GM12878 (cell line): ENCODE measurements at regions not wholly inside any gene's neighbourhood (a gene's known extent, or its start where the extent isn't known, plus 50 kb on each side); places are given as distances from the start of the nearest gene placed in this dataset.

Experiments
- ATAC-seq: fragments of 200-7000 bp; cut with Tn5 transposase; 3 replicates; pipeline ENCODE4 v1.9.1; 2020; ENCODE audit warnings: mild to moderate bottlenecking, moderate library complexity
- BruUV-seq: library from RNA; stranded (reverse); fragments of 400-500 nt; replicated peaks from 2 replicates; lab custom pipeline; 2021; lab: Mats Ljungman, UMichigan
- CTCF ChIA-PET: fragments of 300-600 bp; sonication (Branson Sonifier 250); formaldehyde crosslinking; extraction: SDS; loops from one replicate; lab custom pipeline; 2021; ENCODE audit warnings: inconsistent platforms; lab: Yijun Ruan, JAX
- POLR2A ChIA-PET: fragments of 350-600 bp; formaldehyde crosslinking; extraction: SDS; loops from one replicate; lab custom pipeline; 2021; ENCODE audit warnings: inconsistent platforms; lab: Charles Lee
- RAD21 ChIA-PET: fragments of 300-600 bp; sonication (Branson Sonifier 250); formaldehyde crosslinking; loops from one replicate; lab custom pipeline; 2023; ENCODE audit warnings: antibody characterized with exemption; ENCODE audit not compliant: unreplicated experiment; lab: Charles Lee
- SMC1A ChIA-PET: fragments of 300-600 bp; sonication (Branson Sonifier 250); formaldehyde crosslinking; loops from one replicate; lab custom pipeline; 2023; ENCODE audit not compliant: unreplicated experiment, uncharacterized antibody; lab: Charles Lee
- DNase-seq: peaks from one replicate; pipeline ENCODE4 v3.0.0-alpha.2; 2011; ENCODE audit warnings: low read depth, low spot score
- FAIRE-seq: peaks from 3 replicates; lab custom pipeline; 2011; peaks lifted over from hg19 to GRCh38; lab: Jason Lieb, UNC
- H2AFZ ChIP-seq: 2 replicates; pipeline ENCODE4 v1.6.0; 2011; ENCODE audit warnings: low read depth, low read length, control low read depth; ENCODE audit not compliant: control insufficient read depth
- H3K27ac ChIP-seq: 2 replicates; pipeline ENCODE4 v1.5.1; 2011; ENCODE audit warnings: control low read depth; ENCODE audit not compliant: control insufficient read depth, insufficient read depth
- H3K27me3 ChIP-seq, 2 experiments: replicated peaks in 1 of 2; 2 replicates each; pipeline versions ENCODE4 v1.6.0 to v1.6.1; 2011; ENCODE audit warnings: low read length in 1 of 2; ENCODE audit not compliant: control insufficient read depth in 2 of 2, insufficient read depth in 2 of 2
- H3K36me3 ChIP-seq, 2 experiments: 2 replicates each; pipeline ENCODE4 v1.5.1; 2011; ENCODE audit warnings: low read length in 1 of 2; ENCODE audit not compliant: control insufficient read depth in 2 of 2, insufficient read depth in 2 of 2
- H3K4me1 ChIP-seq: 2 replicates; pipeline ENCODE4 v1.6.1; 2011; ENCODE audit warnings: mild to moderate bottlenecking, low read length, moderate library complexity, mixed read lengths; ENCODE audit not compliant: control insufficient read depth, insufficient read depth
- H3K4me2 ChIP-seq: 2 replicates; pipeline ENCODE4 v1.6.0; 2011; ENCODE audit warnings: control low read depth; ENCODE audit not compliant: control insufficient read depth, insufficient read depth
- H3K4me3 ChIP-seq: fragments of 200-600 bp; sonication (generic); 2 replicates; pipeline ENCODE4 v1.5.1; 2016
- H3K79me2 ChIP-seq: 2 replicates; pipeline ENCODE4 v1.6.0; 2011; ENCODE audit warnings: low read length; ENCODE audit not compliant: control insufficient read depth, insufficient read depth
- H3K9ac ChIP-seq: 2 replicates; pipeline ENCODE4 v1.8.0; 2011; ENCODE audit warnings: low read length, control low read depth, mixed read lengths; ENCODE audit not compliant: control insufficient read depth, insufficient read depth
- H3K9me3 ChIP-seq: replicated peaks from 3 replicates; pipeline ENCODE4 v1.5.1; 2011; ENCODE audit warnings: mild to moderate bottlenecking, low read length; ENCODE audit not compliant: control insufficient read depth, insufficient read depth
- H4K20me1 ChIP-seq: 2 replicates; pipeline ENCODE4 v1.6.0; 2011; ENCODE audit not compliant: control insufficient read depth, insufficient read depth
- CBFB ChIP-seq: IDR thresholded peaks from 2 replicates; pipeline ENCODE4 v1.6.1; 2016; ENCODE audit warnings: antibody characterized with exemption, low read depth
- CREB1 ChIP-seq: IDR thresholded peaks from 2 replicates; pipeline ENCODE4 v1.6.1; 2012; ENCODE audit warnings: low read depth, mild to moderate bottlenecking, inconsistent platforms
- GABPA ChIP-seq: IDR thresholded peaks from 2 replicates; pipeline ENCODE4 v1.6.1; 2014; ENCODE audit warnings: antibody characterized with exemption, low read depth, mild to moderate bottlenecking, inconsistent platforms
- IKZF1 ChIP-seq: fragments of 450-650 bp; conservative IDR thresholded peaks from 2 replicates; pipeline ENCODE4 v1.6.1; 2017; ENCODE audit warnings: antibody characterized with exemption, mild to moderate bottlenecking
- KAT2A ChIP-seq: conservative IDR thresholded peaks from 2 replicates; pipeline ENCODE4 v1.6.1; 2011; ENCODE audit warnings: low read depth, low read length; ENCODE audit not compliant: control insufficient read depth
- MEF2A ChIP-seq: IDR thresholded peaks from 2 replicates; pipeline ENCODE4 v1.6.1; 2011; ENCODE audit warnings: low read depth, mild to moderate bottlenecking, low read length, moderate library complexity; ENCODE audit not compliant: insufficient read depth
- MYB ChIP-seq: fragments of 150-350 bp; IDR thresholded peaks from 2 replicates; pipeline ENCODE4 v1.6.1; 2014; ENCODE audit warnings: mild to moderate bottlenecking, low read depth, low read length, borderline replicate concordance
- NFYB ChIP-seq: IDR thresholded peaks from 2 replicates; pipeline ENCODE4 v1.6.1; 2011; ENCODE audit warnings: low read depth, mild to moderate bottlenecking, low read length, improper control_type of control experiment, moderate library complexity; ENCODE audit not compliant: insufficient read depth
- NR2C2 ChIP-seq: IDR thresholded peaks from 2 replicates; pipeline ENCODE4 v1.6.1; 2011; ENCODE audit warnings: borderline replicate concordance, low read depth; ENCODE audit not compliant: control insufficient read depth, insufficient read length
- NRF1 ChIP-seq: conservative IDR thresholded peaks from 2 replicates; pipeline ENCODE4 v1.6.1; 2011; ENCODE audit warnings: mild to moderate bottlenecking, low read depth, low read length, improper control_type of control experiment
- RFX5 ChIP-seq: IDR thresholded peaks from 2 replicates; pipeline ENCODE4 v1.6.1; 2011; ENCODE audit warnings: low read depth, low read length, improper control_type of control experiment
- SIX5 ChIP-seq: IDR thresholded peaks from 2 replicates; pipeline ENCODE4 v1.6.1; 2011; ENCODE audit warnings: mild to moderate bottlenecking, low read depth, low read length, moderate library complexity; ENCODE audit not compliant: severe bottlenecking
- SRF ChIP-seq, 2 experiments: IDR thresholded peaks; 2 replicates each; pipeline ENCODE4 v1.6.1; 2011; ENCODE audit warnings: low read depth in 2 of 2, low read length in 2 of 2, mild to moderate bottlenecking in 1 of 2, moderate library complexity in 1 of 2
- ZNF384 ChIP-seq: IDR thresholded peaks from 2 replicates; pipeline ENCODE4 v1.6.1; 2012; ENCODE audit warnings: low read depth, mild to moderate bottlenecking, low read length, improper control_type of control experiment, borderline replicate concordance
- WGBS: methylation state at CpG from one replicate; pipeline ENCODE4 v1.1.6; 2016; ENCODE audit warnings: low lambda C conversion rate; ENCODE audit not compliant: insufficient replicate concordance, insufficient coverage; ENCODE audit errors: missing lambda C conversion rate; 5-methylcytosine and 5-hydroxymethylcytosine counted together
- in situ Hi-C: fragments of 300-500 bp; cut with MboI; formaldehyde crosslinking; loops from 9 replicates; pipeline ENCODE4 v1.14.3; 2018; ENCODE audit warnings: mixed read lengths
- intact Hi-C: fragments of 100-400 bp; cut with micrococcal nuclease; formaldehyde crosslinking; loops from one replicate; pipeline ENCODE4 v1.14.2; 2022; ENCODE audit not compliant: unreplicated experiment
- TF ChIP-seq, protein P1 (sequence below): fragments of 150-350 bp; IDR thresholded peaks from 2 replicates; pipeline ENCODE4 v1.6.1; 2014; ENCODE audit warnings: mild to moderate bottlenecking, low read depth, low read length
- TF ChIP-seq, protein P2 (sequence below): fragments of 450-650 bp; formaldehyde crosslinking; IDR thresholded peaks from 2 replicates; pipeline ENCODE4 v1.4.0; 2022; ENCODE audit warnings: mild to moderate bottlenecking, moderate library complexity

DNA sequence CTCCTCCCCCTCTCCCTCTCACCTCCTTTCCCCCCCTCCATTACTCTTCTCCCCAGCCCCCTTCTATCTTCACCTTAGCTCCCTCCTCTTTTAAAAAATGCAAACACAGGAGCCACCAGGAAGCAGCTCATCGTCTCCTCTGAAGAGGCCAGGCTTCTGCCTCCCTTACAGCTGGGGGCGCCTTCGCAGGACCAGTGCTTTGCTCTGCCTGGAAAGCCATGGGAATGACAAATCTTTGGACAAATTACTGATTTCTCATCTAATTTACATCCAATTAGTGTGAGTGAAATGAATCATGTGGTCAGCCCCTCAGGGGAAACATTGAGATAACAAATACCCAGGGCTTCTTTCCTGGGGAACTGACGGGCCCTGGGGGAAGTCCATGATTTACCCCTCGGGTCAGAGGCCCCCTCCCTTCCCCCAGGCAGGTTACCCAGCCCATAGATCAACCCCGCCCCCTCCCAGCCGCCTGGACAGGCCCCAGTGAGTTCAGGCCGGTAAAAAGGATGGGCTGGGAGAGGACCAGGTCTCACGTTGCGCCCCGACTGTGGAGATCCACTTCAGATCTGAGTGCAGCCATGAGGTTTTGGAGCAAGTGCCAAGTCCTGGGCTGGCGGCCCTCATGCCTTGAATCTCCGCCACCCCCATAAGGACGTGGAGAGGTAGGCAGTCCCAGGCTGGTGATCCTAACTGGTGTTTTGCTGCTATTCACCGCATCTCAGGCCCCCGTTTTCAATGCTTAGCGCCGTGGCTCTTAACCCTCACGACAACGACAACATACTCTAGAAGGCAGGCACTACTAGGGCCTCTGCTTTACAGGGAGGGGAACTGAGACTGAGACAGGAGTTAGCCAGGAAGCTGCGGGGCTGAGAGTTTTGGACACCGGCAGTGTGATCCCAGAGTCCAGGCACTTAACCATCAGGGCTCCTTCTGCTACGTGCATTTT is 300.8 kb downstream of the RRAGC start (continued):
- TF ChIP-seq NR2C2, result no peak
- TF ChIP-seq, protein P1, sequence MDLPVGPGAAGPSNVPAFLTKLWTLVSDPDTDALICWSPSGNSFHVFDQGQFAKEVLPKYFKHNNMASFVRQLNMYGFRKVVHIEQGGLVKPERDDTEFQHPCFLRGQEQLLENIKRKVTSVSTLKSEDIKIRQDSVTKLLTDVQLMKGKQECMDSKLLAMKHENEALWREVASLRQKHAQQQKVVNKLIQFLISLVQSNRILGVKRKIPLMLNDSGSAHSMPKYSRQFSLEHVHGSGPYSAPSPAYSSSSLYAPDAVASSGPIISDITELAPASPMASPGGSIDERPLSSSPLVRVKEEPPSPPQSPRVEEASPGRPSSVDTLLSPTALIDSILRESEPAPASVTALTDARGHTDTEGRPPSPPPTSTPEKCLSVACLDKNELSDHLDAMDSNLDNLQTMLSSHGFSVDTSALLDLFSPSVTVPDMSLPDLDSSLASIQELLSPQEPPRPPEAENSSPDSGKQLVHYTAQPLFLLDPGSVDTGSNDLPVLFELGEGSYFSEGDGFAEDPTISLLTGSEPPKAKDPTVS, result no peak
- TF ChIP-seq KAT2A, result no peak
- TF ChIP-seq NRF1, result no peak
- 0 out of 2 replicates have a peak, but pooled peaks have one; percentile 12 for TF ChIP-seq CBFB

DNA sequence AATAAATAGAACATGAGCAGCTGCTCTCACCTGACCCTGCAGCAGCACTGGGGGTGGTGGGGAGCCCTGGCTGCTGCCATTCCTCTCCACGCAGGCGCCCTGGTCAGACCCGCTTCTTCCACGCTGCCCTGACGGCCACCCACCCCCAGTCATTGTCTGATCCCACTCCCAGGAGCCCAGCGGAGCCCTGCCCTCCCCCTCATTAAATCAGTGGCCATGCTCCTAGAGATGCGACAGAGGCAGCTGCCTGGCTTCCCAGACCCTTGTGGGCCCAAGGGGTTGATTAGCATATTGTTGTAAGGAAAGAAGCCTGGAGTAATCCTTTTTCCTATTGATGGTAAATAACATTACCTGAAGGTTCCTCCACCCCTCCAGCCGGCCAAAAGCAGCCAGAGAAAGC is 301.5 kb downstream of the RRAGC start:
- FAIRE-seq, result no peak
- Histone ChIP-seq H3K9me3 (no peaks in the 10 kb centered on the region), H3K4me1 (peaks cover 39% of the 10 kb centered on the region), H4K20me1 (no peaks in the 10 kb centered on the region), H2AFZ (no peak overlapping the region), H3K9ac (no peak overlapping the region), H3K4me3 (no peak overlapping the region), H3K36me3 (no peaks in the 10 kb centered on the region), H3K79me2 (peaks cover 1% of the 10 kb centered on the region; the same call in 1 of the 2 replicates), H3K27me3 (no peaks in the 10 kb centered on the region), H3K27ac (no peak overlapping the region), H3K4me2 (no peak overlapping the region)
- SMC1A ChIA-PET, result interaction anchor here (0.9 to 3.3 kb wide), 5 partner anchors 9 to 174 kb away, joined by 3 to 17 read pairs (median 4); no protein-coding TSS in a partner anchor
- CTCF ChIA-PET, result interaction anchor here (0.6 to 3.0 kb wide), 4 partner anchors 17 to 530 kb away, joined by 3 to 11 read pairs (median 4); no protein-coding TSS in a partner anchor
- WGBS, result 99% methylated on average over 8 of the region's 8 CpGs
- POLR2A ChIA-PET, result interaction anchor here (3.6 kb wide), 1 partner anchor 83 kb away, joined by 18 read pairs; no protein-coding TSS in a partner anchor
- no TSS peak for BruUV-seq
- no peak for DNase-seq
- in situ Hi-C loops (no loop called here), intact Hi-C loops (loop anchor here (2.0 kb wide), 1 partner anchor 31 kb away; no protein-coding TSS in a partner anchor)
- ATAC-seq, result no peak
- RAD21 ChIA-PET, result interaction anchor here (3.7 kb wide), 1 partner anchor 83 kb away, joined by 16 read pairs; no protein-coding TSS in a partner anchor
- TF ChIP-seq SIX5, result no peak
- TF ChIP-seq ZNF384, result no peak
- TF ChIP-seq RFX5, result no peak
- TF ChIP-seq CREB1, result no peak
- no peak for TF ChIP-seq GABPA
- TF ChIP-seq MYB, result no peak
- TF ChIP-seq, protein P2, sequence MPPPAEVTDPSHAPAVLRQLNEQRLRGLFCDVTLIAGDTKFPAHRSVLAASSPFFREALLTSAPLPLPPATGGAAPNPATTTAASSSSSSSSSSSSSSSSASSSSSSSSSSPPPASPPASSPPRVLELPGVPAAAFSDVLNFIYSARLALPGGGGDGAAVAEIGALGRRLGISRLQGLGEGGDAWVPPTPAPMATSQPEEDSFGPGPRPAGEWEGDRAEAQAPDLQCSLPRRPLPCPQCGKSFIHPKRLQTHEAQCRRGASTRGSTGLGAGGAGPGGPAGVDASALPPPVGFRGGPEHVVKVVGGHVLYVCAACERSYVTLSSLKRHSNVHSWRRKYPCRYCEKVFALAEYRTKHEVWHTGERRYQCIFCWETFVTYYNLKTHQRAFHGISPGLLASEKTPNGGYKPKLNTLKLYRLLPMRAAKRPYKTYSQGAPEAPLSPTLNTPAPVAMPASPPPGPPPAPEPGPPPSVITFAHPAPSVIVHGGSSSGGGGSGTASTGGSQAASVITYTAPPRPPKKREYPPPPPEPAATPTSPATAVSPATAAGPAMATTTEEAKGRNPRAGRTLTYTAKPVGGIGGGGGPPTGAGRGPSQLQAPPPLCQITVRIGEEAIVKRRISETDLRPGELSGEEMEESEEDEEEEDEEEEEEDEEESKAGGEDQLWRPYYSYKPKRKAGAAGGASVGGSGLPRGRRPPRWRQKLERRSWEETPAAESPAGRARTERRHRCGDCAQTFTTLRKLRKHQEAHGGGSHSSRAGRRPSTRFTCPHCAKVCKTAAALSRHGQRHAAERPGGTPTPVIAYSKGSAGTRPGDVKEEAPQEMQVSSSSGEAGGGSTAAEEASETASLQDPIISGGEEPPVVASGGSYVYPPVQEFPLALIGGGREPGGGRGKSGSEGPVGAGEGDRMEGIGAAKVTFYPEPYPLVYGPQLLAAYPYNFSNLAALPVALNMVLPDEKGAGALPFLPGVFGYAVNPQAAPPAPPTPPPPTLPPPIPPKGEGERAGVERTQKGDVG (CRISPR knock-in tag), result no peak
- no peak for TF ChIP-seq NFYB
- no peak for TF ChIP-seq MEF2A
- TF ChIP-seq SRF (IDR thresholded peaks at IDR 0.05; ENCODE audit: low read depth in 2 of 2, low read length in 2 of 2), result no peak
- TF ChIP-seq IKZF1, result no peak
